Fibroblast of the aortic adventitia (primary cell): ENCODE measurements at regions not wholly inside any gene's neighbourhood (a gene's known extent, or its start where the extent isn't known, plus 50 kb on each side); places are given as distances from the start of the nearest gene placed in this dataset.

Experiments used
- DNase-seq: peaks from one replicate; pipeline ENCODE4 v3.0.0-alpha.2; 2010; ENCODE audit warnings: low read depth
- H3K4me3 ChIP-seq: 2 replicates; pipeline ENCODE4 v1.5.1; 2011; ENCODE audit warnings: low read depth, mild to moderate bottlenecking, control low read depth, low read length, moderate library complexity
- TF ChIP-seq, protein P1 (sequence below): IDR thresholded peaks from 2 replicates; pipeline ENCODE4 v1.5.1; 2011; ENCODE audit warnings: mild to moderate bottlenecking, low read length, control low read depth, inconsistent platforms; ENCODE audit not compliant: insufficient read depth

DNA sequence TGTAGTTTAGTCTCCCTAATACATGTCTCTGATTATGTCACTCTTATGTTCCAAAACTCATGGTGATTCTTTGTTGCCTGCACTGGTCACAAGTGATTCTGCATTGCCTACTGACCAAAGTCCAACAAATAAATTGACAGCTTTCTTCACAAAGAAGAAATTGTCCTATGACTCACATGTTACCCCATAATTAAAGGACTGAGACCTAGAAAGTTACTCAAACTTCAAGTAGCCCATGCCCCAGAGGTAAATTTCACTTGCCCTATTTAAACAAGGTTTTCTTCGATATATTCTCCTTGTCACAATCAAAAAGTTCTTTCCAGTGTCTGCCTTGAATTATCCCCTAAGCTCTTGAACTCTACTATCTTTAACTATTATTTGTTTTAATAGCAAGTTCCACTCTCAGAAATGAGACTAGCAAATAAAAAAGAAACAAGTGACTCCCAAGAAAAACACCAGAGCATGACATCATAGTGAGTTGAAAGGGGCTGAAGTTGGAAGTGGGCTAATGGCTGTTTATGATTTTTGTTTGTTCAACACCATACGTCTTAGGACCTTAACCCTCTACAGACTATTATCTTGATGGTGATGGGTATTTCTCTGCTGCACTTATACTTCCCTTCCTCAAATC, 94.5 kb upstream of the BLID start:
- TF ChIP-seq, protein P1, sequence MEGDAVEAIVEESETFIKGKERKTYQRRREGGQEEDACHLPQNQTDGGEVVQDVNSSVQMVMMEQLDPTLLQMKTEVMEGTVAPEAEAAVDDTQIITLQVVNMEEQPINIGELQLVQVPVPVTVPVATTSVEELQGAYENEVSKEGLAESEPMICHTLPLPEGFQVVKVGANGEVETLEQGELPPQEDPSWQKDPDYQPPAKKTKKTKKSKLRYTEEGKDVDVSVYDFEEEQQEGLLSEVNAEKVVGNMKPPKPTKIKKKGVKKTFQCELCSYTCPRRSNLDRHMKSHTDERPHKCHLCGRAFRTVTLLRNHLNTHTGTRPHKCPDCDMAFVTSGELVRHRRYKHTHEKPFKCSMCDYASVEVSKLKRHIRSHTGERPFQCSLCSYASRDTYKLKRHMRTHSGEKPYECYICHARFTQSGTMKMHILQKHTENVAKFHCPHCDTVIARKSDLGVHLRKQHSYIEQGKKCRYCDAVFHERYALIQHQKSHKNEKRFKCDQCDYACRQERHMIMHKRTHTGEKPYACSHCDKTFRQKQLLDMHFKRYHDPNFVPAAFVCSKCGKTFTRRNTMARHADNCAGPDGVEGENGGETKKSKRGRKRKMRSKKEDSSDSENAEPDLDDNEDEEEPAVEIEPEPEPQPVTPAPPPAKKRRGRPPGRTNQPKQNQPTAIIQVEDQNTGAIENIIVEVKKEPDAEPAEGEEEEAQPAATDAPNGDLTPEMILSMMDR: no peak
- H3K4me3 ChIP-seq: no peak overlapping the region
- peak; percentile 41 for DNase-seq

DNA sequence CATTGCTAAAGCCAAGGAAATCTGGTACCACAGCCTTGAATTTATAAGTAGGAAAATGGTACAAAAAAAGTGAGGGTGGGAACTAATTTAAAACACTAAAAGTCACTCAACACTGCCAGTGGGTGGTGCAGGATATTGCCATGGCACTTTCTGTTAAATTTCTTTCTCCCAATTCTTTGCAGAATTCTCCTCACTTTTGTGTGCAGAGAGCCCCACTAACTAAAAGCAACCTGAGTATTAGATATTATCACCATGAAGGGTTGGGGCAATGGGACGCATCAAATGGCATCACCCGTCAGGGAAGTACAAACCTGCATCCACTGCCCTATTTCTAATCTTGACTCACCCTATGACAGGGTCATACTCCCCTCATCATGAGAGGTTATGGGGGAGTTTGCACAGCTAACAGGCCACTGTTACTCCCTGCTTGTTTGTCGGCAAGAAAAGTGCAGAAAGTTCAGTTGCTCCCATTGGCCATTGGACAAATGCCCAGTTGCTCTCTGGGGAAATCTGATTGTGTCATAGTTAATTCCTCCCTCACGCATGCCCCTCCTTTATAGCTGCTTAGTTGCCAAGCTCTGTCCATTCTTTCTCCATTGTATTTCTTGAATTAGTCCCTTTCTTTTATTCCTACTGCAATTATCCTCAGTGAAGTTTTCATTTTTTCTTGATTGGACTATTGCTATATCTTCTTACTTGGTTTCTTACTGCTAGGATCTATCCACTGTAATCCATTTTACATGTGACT, 93.8 kb upstream of the BLID start:
- H3K4me3 ChIP-seq: no peak overlapping the region
- DNase-seq: peak; percentile 98
- TF ChIP-seq, protein P1: no peak

DNA sequence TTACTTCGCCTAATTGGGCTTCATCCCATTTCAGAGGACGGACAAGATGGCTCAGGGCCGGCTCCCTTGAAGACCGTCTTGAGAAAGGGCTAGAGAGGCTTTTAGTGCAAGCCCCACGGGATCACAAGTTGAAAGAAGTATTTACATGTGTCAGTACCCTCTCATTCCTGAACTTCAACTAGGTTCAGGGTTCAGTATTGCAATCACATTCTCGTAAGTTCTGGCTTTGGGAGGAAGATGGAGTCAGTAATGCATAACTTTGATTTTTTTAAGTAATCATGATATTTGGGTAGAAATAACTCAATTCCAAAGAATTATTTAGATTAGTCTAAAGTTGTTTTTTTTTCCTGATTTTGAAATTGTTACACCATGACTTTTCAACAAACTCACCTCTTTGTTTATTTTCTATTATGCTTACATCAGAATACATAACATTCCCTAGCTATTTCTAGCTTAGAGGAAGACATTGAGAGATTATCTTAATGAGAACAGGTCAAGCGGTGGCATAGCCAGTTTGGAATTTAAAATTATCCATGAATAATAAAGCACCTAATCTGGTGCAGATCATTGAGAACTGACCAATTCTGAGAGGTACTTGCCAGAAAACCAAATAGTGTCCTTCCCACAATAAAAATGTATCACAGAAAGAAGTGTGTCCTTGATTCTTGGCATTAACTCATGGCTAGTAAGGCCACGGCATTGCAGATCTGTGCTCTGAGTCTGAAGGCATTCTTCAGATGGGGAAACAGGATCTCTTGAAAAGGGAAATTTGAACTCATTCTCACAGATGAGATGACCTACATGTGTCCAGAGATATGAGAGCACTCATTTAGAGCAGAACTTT, 92.1 kb upstream of the BLID start:
- peak overlapping the region; percentile 68 for H3K4me3 ChIP-seq
- peak; percentile 88 for DNase-seq
- TF ChIP-seq, protein P1: no peak

DNA sequence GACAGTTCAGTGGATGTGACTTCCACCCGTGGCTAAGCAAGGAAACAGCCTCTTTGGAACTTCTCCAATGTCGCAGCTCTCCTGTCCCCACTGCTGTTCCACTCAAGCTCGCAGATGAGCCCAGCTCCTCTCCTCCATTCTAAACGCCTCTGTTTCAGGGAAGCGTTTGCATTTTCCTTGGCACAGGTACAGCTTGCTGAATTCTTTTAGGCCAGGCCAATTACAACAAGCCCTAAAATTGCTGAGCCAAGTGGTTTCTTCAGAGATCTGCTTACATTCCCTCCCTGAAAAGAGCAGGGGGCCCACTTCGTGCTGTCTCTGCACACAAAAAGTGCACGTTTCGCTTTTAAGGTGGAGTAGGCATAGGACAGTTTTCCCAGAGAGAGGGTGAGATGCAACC, 91.5 kb upstream of the BLID start:
- H3K4me3 ChIP-seq: peak overlapping the region; percentile 68
- DNase-seq: peak; percentile 96

DNA sequence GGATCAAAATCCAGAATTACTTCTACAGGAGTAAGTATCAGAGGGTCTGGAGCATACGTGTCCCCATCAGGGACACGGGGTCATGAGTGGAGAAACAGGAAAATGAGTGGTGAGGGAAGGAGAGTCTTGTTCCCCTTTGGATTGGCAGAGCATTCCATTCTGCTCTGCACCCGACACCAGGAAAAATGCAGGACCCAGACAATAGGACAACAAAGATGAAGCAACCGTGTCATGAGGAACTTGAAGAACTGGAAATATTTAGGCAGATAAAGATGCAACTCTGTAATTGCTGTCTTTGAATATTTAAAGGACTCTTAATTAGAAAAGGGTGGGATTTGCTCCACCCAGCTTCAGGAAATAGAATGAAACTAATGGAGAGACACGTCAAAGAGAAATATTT, 89.0 kb upstream of the BLID start:
- peak overlapping the region; percentile 68 for H3K4me3 ChIP-seq
- TF ChIP-seq, protein P1: no peak
- peak; percentile 55 for DNase-seq

More for the DNA sequence above, 91.5 kb upstream of the BLID start:
- TF ChIP-seq, protein P1: no peak

DNA sequence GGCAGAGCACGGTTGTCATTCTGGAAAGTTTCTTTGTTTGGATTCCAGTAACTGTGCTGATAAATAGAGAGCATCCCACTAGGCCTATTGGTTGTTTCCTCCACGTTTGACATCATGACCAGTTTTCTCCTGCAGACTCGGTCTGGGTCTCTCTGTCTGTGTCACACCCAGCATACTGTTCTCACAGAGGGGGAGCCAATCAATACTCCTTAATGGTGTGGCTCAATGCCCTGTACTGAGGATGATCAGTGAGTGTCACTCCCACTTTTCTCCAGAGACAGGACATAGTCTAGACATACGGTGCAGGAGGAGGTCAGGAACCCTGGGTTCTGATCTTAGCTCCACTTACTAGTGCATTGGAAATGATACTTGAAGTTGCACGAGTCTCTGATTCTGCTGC, 88.2 kb upstream of the BLID start:
- no peak for DNase-seq
- H3K4me3 ChIP-seq: no peak overlapping the region
- TF ChIP-seq, protein P1: no peak
